ENCODE measurements at regions not wholly inside any gene's neighbourhood (a gene's known extent, or its start where the extent isn't known, plus 50 kb on each side); places are given as distances from the start of the nearest gene placed in this dataset.

- TF ChIP-seq HMGXB3 (CRISPR knock-in tag; IDR thresholded peaks at IDR 0.05; ENCODE audit: borderline replicate concordance) (no peak), NFAT5 (CRISPR knock-in tag; IDR thresholded peaks at IDR 0.05) (no peak), ZNF18 (CRISPR knock-in tag; IDR thresholded peaks at IDR 0.05; ENCODE audit: insufficient replicate concordance) (peak; percentile 38), CREM (IDR thresholded peaks at IDR 0.05) (peak; percentile 90), CREM (CRISPR knock-in tag; IDR thresholded peaks at IDR 0.05) (no peak), RELA (CRISPR knock-in tag; IDR thresholded peaks at IDR 0.05) (no peak), THAP11 (CRISPR knock-in tag; IDR thresholded peaks at IDR 0.05) (no peak), EP300 (IDR thresholded peaks at IDR 0.05; ENCODE audit: low read depth in 2 of 2, low read length in 2 of 2) (no peak), EP300 (CRISPR knock-in tag; IDR thresholded peaks at IDR 0.05; ENCODE audit: borderline replicate concordance) (no peak), ZBTB20 (CRISPR knock-in tag; IDR thresholded peaks at IDR 0.05; ENCODE audit: borderline replicate concordance, low read depth) (no peak), ZMAT3 (CRISPR knock-in tag; conservative IDR thresholded peaks at IDR 0.05) (no peak), UBTF (CRISPR knock-in tag; IDR thresholded peaks at IDR 0.05) (no peak), GPBP1L1 (CRISPR knock-in tag; IDR thresholded peaks at IDR 0.05) (no peak)
Measured at GRCh38 chr1:148388260-148389026, 94.7 kb downstream of the PPIAL4G start (continued).
